SU-DHL-6 (cell line): ENCODE measurements at regions not wholly inside any gene's neighbourhood (a gene's known extent, or its start where the extent isn't known, plus 50 kb on each side); places are given as distances from the start of the nearest gene placed in this dataset.

ENCODE experiments used
- H2AFZ ChIP-seq: fragments of 200-600 bp; sonication (generic); 2 replicates; pipeline ENCODE4 v1.6.1; 2014; ENCODE audit warnings: low read depth, mild to moderate bottlenecking, moderate library complexity, mixed read lengths, antibody characterized with exemption, low read length; ENCODE audit not compliant: severe bottlenecking
- H3F3A ChIP-seq: fragments of 200-600 bp; shearing (Covaris generic); 2 replicates; pipeline ENCODE4 v1.6.0; 2016; ENCODE audit warnings: antibody characterized with exemption, mild to moderate bottlenecking; ENCODE audit not compliant: insufficient read depth
- H3K27ac ChIP-seq: fragments of 200-600 bp; sonication (generic); 2 replicates; pipeline ENCODE4 v1.5.1; 2016; ENCODE audit warnings: low read depth, mild to moderate bottlenecking, low read length, moderate library complexity, mixed read lengths
- H3K27me3 ChIP-seq: fragments of 200-600 bp; sonication (generic), shearing (Covaris generic); 2 replicates; pipeline ENCODE4 v1.6.0; 2014; ENCODE audit warnings: mild to moderate bottlenecking, low read length
- H3K36me3 ChIP-seq: fragments of 200-600 bp; sonication (generic); 2 replicates; pipeline ENCODE4 v1.6.1; 2014; ENCODE audit warnings: mild to moderate bottlenecking, low read length, mixed read lengths
- H3K4me2 ChIP-seq: fragments of 300-600, 200-600 bp; shearing (Covaris generic), sonication (generic); 2 replicates; pipeline ENCODE4 v1.6.0; 2014; ENCODE audit warnings: low read length, low read depth, mild to moderate bottlenecking; ENCODE audit not compliant: poor library complexity, severe bottlenecking
- H3K4me3 ChIP-seq: fragments of 200-600 bp; sonication (generic); 2 replicates; pipeline ENCODE4 v1.5.1; 2014; ENCODE audit warnings: antibody characterized with exemption, low read length, mild to moderate bottlenecking, mixed read lengths; ENCODE audit not compliant: insufficient read depth, poor library complexity, severe bottlenecking
- H3K79me2 ChIP-seq: fragments of 200-600 bp; sonication (generic); 2 replicates; pipeline ENCODE4 v1.6.1; 2014; ENCODE audit warnings: mild to moderate bottlenecking, low read length, moderate library complexity; ENCODE audit not compliant: insufficient read depth
- H3K9ac ChIP-seq: fragments of 200-600 bp; sonication (generic); 2 replicates; pipeline ENCODE4 v1.7.0; 2014; ENCODE audit warnings: mild to moderate bottlenecking, low read length
- H3K9me2 ChIP-seq: fragments of 200-600 bp; sonication (generic); replicated peaks from 2 replicates; pipeline ENCODE4 v1.6.1; 2014; ENCODE audit warnings: low read length; ENCODE audit not compliant: insufficient read depth
- H3K9me3 ChIP-seq: fragments of 200-600 bp; sonication (generic); 2 replicates; pipeline ENCODE4 v1.6.1; 2014; ENCODE audit warnings: low read length, mixed read lengths; ENCODE audit not compliant: insufficient read depth
- H4K20me1 ChIP-seq: fragments of 200-600 bp; sonication (generic); 2 replicates; pipeline ENCODE4 v1.6.1; 2014; ENCODE audit warnings: low read depth, mild to moderate bottlenecking, antibody characterized with exemption, low read length, moderate library complexity, mixed read lengths
- CTCF ChIP-seq: fragments of 200-600 bp; sonication (generic); IDR thresholded peaks from one replicate; pipeline ENCODE4 v1.5.1; 2017; ENCODE audit warnings: antibody characterized with exemption, mild to moderate bottlenecking, low read length, moderate library complexity; ENCODE audit not compliant: insufficient read depth, poor library complexity, severe bottlenecking
- EZH2phosphoT487 ChIP-seq: fragments of 200-600 bp; sonication (generic), shearing (Covaris generic); conservative IDR thresholded peaks from 2 replicates; pipeline ENCODE4 v1.6.1; 2018; ENCODE audit warnings: mild to moderate bottlenecking, antibody characterized with exemption, low read length, moderate library complexity, mixed read lengths

- Histone ChIP-seq H3K9me3 (no peaks in the 10 kb centered on the region), H4K20me1 (no peaks in the 10 kb centered on the region), H2AFZ (no peak overlapping the region), H3F3A (no peaks in the 10 kb centered on the region), H3K79me2 (no peaks in the 10 kb centered on the region), H3K9ac (no peak overlapping the region), H3K9me2 (no peaks in the 10 kb centered on the region), H3K4me2 (no peak overlapping the region), H3K4me3 (no peak overlapping the region), H3K27ac (no peak overlapping the region), H3K27me3 (no peaks in the 10 kb centered on the region), H3K36me3 (no peaks in the 10 kb centered on the region)
- TF ChIP-seq CTCF (no peak), EZH2phosphoT487 (no peak)
These were observed 398.4 kb downstream of the RPS29 start for GRCh38 chr14:49187799-49188198.

- no peaks in the 10 kb centered on the region for H3K9me3 ChIP-seq
- no peaks in the 10 kb centered on the region for H3K79me2 ChIP-seq
- no peak overlapping the region for H3K27ac ChIP-seq
- H3K36me3 ChIP-seq, result no peaks in the 10 kb centered on the region
- H3F3A ChIP-seq, result no peaks in the 10 kb centered on the region
- H4K20me1 ChIP-seq, result no peaks in the 10 kb centered on the region
- no peak overlapping the region for H3K4me2 ChIP-seq
- H3K4me3 ChIP-seq, result no peak overlapping the region
- no peaks in the 10 kb centered on the region for H3K9me2 ChIP-seq
- TF ChIP-seq CTCF, result peak; percentile 71
- no peak for TF ChIP-seq EZH2phosphoT487
- H3K9ac ChIP-seq, result no peak overlapping the region
- no peaks in the 10 kb centered on the region for H3K27me3 ChIP-seq
- no peak overlapping the region for H2AFZ ChIP-seq
These were observed 412.3 kb downstream of the RPS29 start for GRCh38 chr14:49173765-49174373.

GRCh38 chr14:49164074-49164473 is 422.1 kb downstream of the RPS29 start:
- Histone ChIP-seq H3K27me3 (no peaks in the 10 kb centered on the region), H2AFZ (no peak overlapping the region), H3K9me3 (no peaks in the 10 kb centered on the region), H4K20me1 (no peaks in the 10 kb centered on the region), H3K79me2 (no peaks in the 10 kb centered on the region), H3K27ac (no peak overlapping the region), H3K4me2 (no peak overlapping the region), H3K36me3 (no peaks in the 10 kb centered on the region), H3K4me3 (no peak overlapping the region), H3F3A (no peaks in the 10 kb centered on the region), H3K9ac (no peak overlapping the region), H3K9me2 (no peaks in the 10 kb centered on the region)
- TF ChIP-seq CTCF (no peak), EZH2phosphoT487 (no peak)
